ENCODE measurements at regions not wholly inside any gene's neighbourhood (a gene's known extent, or its start where the extent isn't known, plus 50 kb on each side); places are given as distances from the start of the nearest gene placed in this dataset.

GRCh38 chr2:175275539-175275938 lies 94.0 kb upstream of the ATP5MC3 start (continued):
- TF ChIP-seq FOXA2 (IDR thresholded peaks at IDR 0.05) (no peak), ATF3 (IDR thresholded peaks at IDR 0.05) (no peak), RXRA (IDR thresholded peaks at IDR 0.05) (no peak), GABPA (IDR thresholded peaks at IDR 0.05 in 1 of 2, conservative IDR thresholded peaks at IDR 0.05 in 1 of 2) (no peak), HNF4G (IDR thresholded peaks at IDR 0.05) (no peak)

- no peak overlapping the region for H3K9ac ChIP-seq (ENCODE audit: low read depth in 1 of 2, low read length in 2 of 2)
- H3K9me3 ChIP-seq (ENCODE audit: control insufficient read depth in 4 of 4, low read length in 3 of 4) = peaks cover 0 to 2% (median 0%) of the 10 kb centered on the region in 4 donors
- WGBS = 87% methylated on average over 1 of the region's 1 CpG
- no peaks in the 10 kb centered on the region for H3K36me3 ChIP-seq (ENCODE audit: control insufficient read depth in 4 of 4, insufficient read depth in 3 of 4, low read depth in 1 of 4, low read length in 3 of 4)
- TF ChIP-seq HNF4G (IDR thresholded peaks at IDR 0.05) = no peak
- TF ChIP-seq FOXA1 (IDR thresholded peaks at IDR 0.05) = no peak
- TF ChIP-seq TAF1 (conservative IDR thresholded peaks at IDR 0.05) = no peak
- TF ChIP-seq HNF4A (conservative IDR thresholded peaks at IDR 0.05) = no peak
- no peak for TF ChIP-seq ATF3 (IDR thresholded peaks at IDR 0.05)
- TF ChIP-seq REST (IDR thresholded peaks at IDR 0.05) = no peak
- no peak for TF ChIP-seq GABPA (IDR thresholded peaks at IDR 0.05 in 1 of 2, conservative IDR thresholded peaks at IDR 0.05 in 1 of 2)
- no peak for TF ChIP-seq SP1 (IDR thresholded peaks at IDR 0.05)
- no peak for TF ChIP-seq FOXA2 (IDR thresholded peaks at IDR 0.05)
- TF ChIP-seq JUND (IDR thresholded peaks at IDR 0.05) = no peak
- TF ChIP-seq RXRA (IDR thresholded peaks at IDR 0.05) = no peak
- H3K4me3 ChIP-seq (ENCODE audit: low read depth in 1 of 3, low read length in 3 of 3) = no peak overlapping the region
- DNase-seq (ENCODE audit: low spot score) = no peak
- H3K27ac ChIP-seq (ENCODE audit: low read depth in 1 of 2, low read length in 2 of 2) = no peak overlapping the region
- no peaks in the 10 kb centered on the region for H3K4me1 ChIP-seq (ENCODE audit: control insufficient read depth in 4 of 4, insufficient read depth in 4 of 4, low read length in 3 of 4)
- H3K27me3 ChIP-seq (ENCODE audit: control insufficient read depth in 4 of 4, insufficient read depth in 4 of 4, low read length in 3 of 4) = peaks cover 0 to 4% (median 0%) of the 10 kb centered on the region in 4 donors
Observed at GRCh38 chr2:175259164-175259563, 77.7 kb upstream of the ATP5MC3 start.

GRCh38 chr2:175256806-175257585 lies 75.5 kb upstream of the ATP5MC3 start:
- DNase-seq (ENCODE audit: low spot score) = no peak
- peaks cover 0 to 8% (median 0%) of the 10 kb centered on the region in 4 donors for H3K27me3 ChIP-seq (ENCODE audit: control insufficient read depth in 4 of 4, insufficient read depth in 4 of 4, low read length in 3 of 4)
- H3K9ac ChIP-seq (ENCODE audit: low read depth in 1 of 2, low read length in 2 of 2) = no peak overlapping the region
- H3K36me3 ChIP-seq (ENCODE audit: control insufficient read depth in 4 of 4, insufficient read depth in 3 of 4, low read depth in 1 of 4, low read length in 3 of 4) = no peaks in the 10 kb centered on the region
- WGBS = 87% methylated on average over 69 of the region's 69 CpGs
- H3K9me3 ChIP-seq (ENCODE audit: control insufficient read depth in 4 of 4, low read length in 3 of 4) = peaks cover 0 to 2% (median 0%) of the 10 kb centered on the region in 4 donors
- no peaks in the 10 kb centered on the region for H3K4me1 ChIP-seq (ENCODE audit: control insufficient read depth in 4 of 4, insufficient read depth in 4 of 4, low read length in 3 of 4)
- no peak overlapping the region for H3K4me3 ChIP-seq (ENCODE audit: low read depth in 1 of 3, low read length in 3 of 3)
- H3K27ac ChIP-seq (ENCODE audit: low read depth in 1 of 2, low read length in 2 of 2) = no peak overlapping the region
- no peak for TF ChIP-seq REST (IDR thresholded peaks at IDR 0.05)
- no peak for TF ChIP-seq CTCF (IDR thresholded peaks at IDR 0.05; ENCODE audit: low read depth, low read length, missing input control)
- TF ChIP-seq GABPA (IDR thresholded peaks at IDR 0.05 in 1 of 2, conservative IDR thresholded peaks at IDR 0.05 in 1 of 2) = no peak
- TF ChIP-seq FOXA2 (IDR thresholded peaks at IDR 0.05) = no peak
- TF ChIP-seq RAD21 (IDR thresholded peaks at IDR 0.05) = no peak
- TF ChIP-seq YY1 (IDR thresholded peaks at IDR 0.05) = no peak
- no peak for TF ChIP-seq RXRA (IDR thresholded peaks at IDR 0.05)
- TF ChIP-seq SP1 (IDR thresholded peaks at IDR 0.05) = no peak
- no peak for TF ChIP-seq EGR1 (IDR thresholded peaks at IDR 0.05; ENCODE audit: low read depth in 2 of 2)
- TF ChIP-seq HNF4G (IDR thresholded peaks at IDR 0.05) = no peak
- TF ChIP-seq HNF4A (conservative IDR thresholded peaks at IDR 0.05) = no peak
- TF ChIP-seq ZBTB33 (IDR thresholded peaks at IDR 0.05) = no peak
- TF ChIP-seq TAF1 (conservative IDR thresholded peaks at IDR 0.05) = no peak
